Adrenal gland (tissue), 9 donors: ENCODE measurements at regions not wholly inside any gene's neighbourhood (a gene's known extent, or its start where the extent isn't known, plus 50 kb on each side); places are given as distances from the start of the nearest gene placed in this dataset.

Experiments
- DNase-seq, 7 donors: peaks; one replicate each; pipeline ENCODE4 v3.0.0-alpha.2; 2019 to 2020
- H3K27ac ChIP-seq, 5 donors: fragments of 200-600 bp; sonication (generic) in 4 of 5; 1 replicate in 3 of 5; 2 replicates in 2 of 5; pipeline versions ENCODE4 v1.5.1 to v1.8.0; 2016 to 2020; ENCODE audit warnings: mild to moderate bottlenecking in 1 of 5
- H3K27me3 ChIP-seq: fragments of 200-600 bp; 2 replicates; pipeline ENCODE4 v1.8.0; 2021
- H3K36me3 ChIP-seq, 2 donors: fragments of 200-600 bp; replicated peaks in 1 of 2; 1 replicate in 1 of 2; 2 replicates in 1 of 2; pipeline versions ENCODE4 v1.5.1 to v1.8.0; 2018 to 2022
- H3K4me1 ChIP-seq, 2 donors: fragments of 200-600 bp; replicated peaks in 1 of 2; 1 replicate in 1 of 2; 2 replicates in 1 of 2; pipeline versions ENCODE4 v1.5.1 to v1.8.0; 2018 to 2021
- H3K4me3 ChIP-seq, 4 donors: fragments of 200-600 bp; sonication (generic) in 3 of 4; one replicate each; pipeline ENCODE4 v1.5.1; 2016 to 2018
- H3K9me3 ChIP-seq, 3 donors: fragments of 200-600 bp; sonication (generic) in 1 of 3; replicated peaks in 1 of 3; 1 replicate in 2 of 3; 2 replicates in 1 of 3; pipeline versions ENCODE4 v1.5.1 to v1.8.0; 2016 to 2021
- CTCF ChIP-seq, 6 experiments: fragments of 450-650 bp in 4 of 6; fragments of 200-600 bp in 2 of 6; sonication (generic) in 1 of 6; IDR thresholded peaks; 1 replicate in 5 of 6; 2 replicates in 1 of 6; pipeline versions ENCODE4 v1.5.1 to v1.8.0; 2016 to 2021; ENCODE audit warnings: antibody characterized with exemption in 6 of 6, mild to moderate bottlenecking in 2 of 6, moderate library complexity in 1 of 6
- POLR2A ChIP-seq, 2 donors: fragments of 450-650 bp; IDR thresholded peaks; one replicate each; pipeline ENCODE4 v1.6.1; 2017; ENCODE audit warnings: antibody characterized with exemption in 2 of 2, mild to moderate bottlenecking in 2 of 2, moderate library complexity in 1 of 2
- whole genome bisulfite sequencing, 4 donors: extraction: QIAGEN DNeasy Blood & Tissue Kit in 2 of 4; methylation state at CpG; one replicate each; pipeline versions ENCODE4 v1.1.5 to v1.1.7; 2013 to 2017; 5-methylcytosine and 5-hydroxymethylcytosine counted together
- intact Hi-C, 2 donors: fragments of 100-400 bp; cut with DNase I; formaldehyde crosslinking; loops; one replicate each; pipeline versions ENCODE4 v1.14.1 to v1.15.0; 2022 to 2023
- donor health status: healthy with polysubstance abuse.
- donor health status: Bipolar disorder and iron deficiency.
- donor health status: DM: yes; HTN: yes; CAD: no.
- donor health status: DM: no; HTN: no; CAD: no.
- donor health status: DM: no; HTN: no; CAD: no.

GRCh38 chr1:57741521-57741920 is 317.7 kb upstream of the DAB1 start:
- Histone ChIP-seq H3K36me3 (no peaks in the 10 kb centered on the region), H3K4me1 (no peaks in the 10 kb centered on the region), H3K4me3 (no peak overlapping the region), H3K9me3 (no peaks in the 10 kb centered on the region), H3K27ac (no peak overlapping the region), H3K27me3 (no peaks in the 10 kb centered on the region)
- no peak for DNase-seq
- TF ChIP-seq CTCF (IDR thresholded peaks at IDR 0.05) (no peak), POLR2A (IDR thresholded peaks at IDR 0.05) (no peak)
- WGBS, 4 donors, result 56 to 70% (median 61%) methylated on average over 4 of the region's 4 CpGs
- intact Hi-C loops, result no loop called here

DNA sequence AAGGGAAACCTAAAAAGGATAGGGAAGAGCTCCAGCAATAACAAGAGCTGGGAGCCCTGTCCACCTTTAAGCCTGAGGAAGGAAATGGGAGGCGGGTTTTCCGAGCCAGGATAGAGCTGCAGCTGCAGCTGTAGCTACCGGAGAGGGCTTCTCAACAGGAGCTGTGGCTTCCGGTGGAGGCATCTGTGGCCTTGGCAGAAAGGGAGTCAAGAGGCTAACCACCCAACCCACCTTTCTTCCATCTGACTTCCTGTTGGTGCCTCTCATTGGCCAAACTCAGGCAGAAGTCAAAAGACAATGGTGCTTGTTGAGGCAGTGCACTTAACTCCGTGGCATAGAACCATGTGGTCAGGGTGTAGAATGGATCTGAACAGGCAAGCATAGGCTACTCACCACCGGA is 313.1 kb upstream of the DAB1 start:
- no peak for TF ChIP-seq POLR2A (IDR thresholded peaks at IDR 0.05)
- no peak for TF ChIP-seq CTCF (IDR thresholded peaks at IDR 0.05)
- 53 to 82% (median 66%) methylated on average over 6 of the region's 6 CpGs for WGBS, 4 donors
- Histone ChIP-seq H3K4me1 (no peaks in the 10 kb centered on the region), H3K36me3 (no peaks in the 10 kb centered on the region), H3K4me3 (no peak overlapping the region), H3K27me3 (no peaks in the 10 kb centered on the region), H3K27ac (no peak overlapping the region), H3K9me3 (no peaks in the 10 kb centered on the region)
- intact Hi-C loops, result no loop called here
- DNase-seq, result no peak

DNA sequence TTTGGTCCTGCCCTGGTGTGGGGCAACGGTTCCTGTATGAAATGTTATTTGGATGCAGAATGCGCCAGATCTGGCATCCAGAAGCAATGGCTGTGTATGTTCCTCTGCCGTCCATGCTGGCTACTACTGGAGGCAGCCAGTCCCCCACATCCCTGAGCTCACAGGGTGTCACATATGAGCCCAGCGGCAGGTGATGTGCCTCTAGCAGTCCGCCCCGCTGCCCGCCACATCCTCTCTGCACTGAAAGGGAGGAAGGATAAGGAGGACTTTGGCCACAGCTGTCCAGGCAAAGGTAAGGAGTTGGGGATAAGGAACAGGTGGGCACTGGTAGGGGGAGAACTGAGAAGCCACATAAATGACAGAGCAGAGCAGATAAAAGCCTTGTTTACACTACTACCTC is 305.3 kb upstream of the DAB1 start:
- 87 to 91% (median 91%) methylated on average over 7 of the region's 7 CpGs for WGBS, 4 donors
- Histone ChIP-seq H3K9me3 (no peaks in the 10 kb centered on the region), H3K27ac (no peak overlapping the region), H3K4me1 (no peaks in the 10 kb centered on the region), H3K4me3 (no peak overlapping the region), H3K36me3 (no peaks in the 10 kb centered on the region), H3K27me3 (no peaks in the 10 kb centered on the region)
- no peak for DNase-seq
- no peak for TF ChIP-seq CTCF (IDR thresholded peaks at IDR 0.05)
- TF ChIP-seq POLR2A (IDR thresholded peaks at IDR 0.05), result no peak
- intact Hi-C loops, result no loop called here

GRCh38 chr1:57727121-57727520 is 303.3 kb upstream of the DAB1 start:
- Histone ChIP-seq H3K4me3 (no peak overlapping the region), H3K27ac (no peak overlapping the region), H3K27me3 (no peaks in the 10 kb centered on the region), H3K4me1 (no peaks in the 10 kb centered on the region), H3K9me3 (no peaks in the 10 kb centered on the region), H3K36me3 (no peaks in the 10 kb centered on the region)
- no peak for DNase-seq
- no peak for TF ChIP-seq CTCF (IDR thresholded peaks at IDR 0.05)
- no peak for TF ChIP-seq POLR2A (IDR thresholded peaks at IDR 0.05)
- WGBS, 4 donors, result 62 to 69% (median 66%) methylated on average over 5 of the region's 5 CpGs
- intact Hi-C loops, result no loop called here
